ENCODE measurements at regions not wholly inside any gene's neighbourhood (a gene's known extent, or its start where the extent isn't known, plus 50 kb on each side); places are given as distances from the start of the nearest gene placed in this dataset.

DNA sequence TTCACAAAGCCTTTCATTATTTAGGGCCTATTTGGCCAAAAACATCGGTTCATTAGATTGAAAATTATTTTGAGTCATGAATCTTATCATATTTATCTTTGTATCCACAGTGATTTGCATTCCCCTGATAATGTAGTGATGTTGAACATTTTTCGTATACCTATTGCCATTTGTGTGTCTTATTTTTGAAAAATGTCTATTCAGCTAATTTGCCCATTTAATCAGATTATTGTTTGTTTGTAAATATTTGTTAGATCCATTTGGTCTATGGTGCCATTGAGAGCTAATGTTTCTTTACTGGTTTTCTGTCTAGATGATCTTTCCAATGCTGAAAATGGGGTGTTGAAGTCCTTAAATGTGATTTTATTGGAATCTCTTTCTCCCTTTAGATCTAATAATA, 439.2 kb upstream of the TYRP1 start:
- Mint-ChIP-seq H3K27ac (no peak overlapping the region), H3K4me1 (no peaks in the 10 kb centered on the region), H3K36me3 (ENCODE audit: low read depth) (no peaks in the 10 kb centered on the region), H3K27me3 (ENCODE audit: low read depth, poor library complexity) (no peaks in the 10 kb centered on the region), H3K4me3 (no peak overlapping the region), H3K9me3 (peaks cover 37% of the 10 kb centered on the region)
- no peak for DNase-seq
- no peak for TF ChIP-seq CTCF (IDR thresholded peaks at IDR 0.05)

DNA sequence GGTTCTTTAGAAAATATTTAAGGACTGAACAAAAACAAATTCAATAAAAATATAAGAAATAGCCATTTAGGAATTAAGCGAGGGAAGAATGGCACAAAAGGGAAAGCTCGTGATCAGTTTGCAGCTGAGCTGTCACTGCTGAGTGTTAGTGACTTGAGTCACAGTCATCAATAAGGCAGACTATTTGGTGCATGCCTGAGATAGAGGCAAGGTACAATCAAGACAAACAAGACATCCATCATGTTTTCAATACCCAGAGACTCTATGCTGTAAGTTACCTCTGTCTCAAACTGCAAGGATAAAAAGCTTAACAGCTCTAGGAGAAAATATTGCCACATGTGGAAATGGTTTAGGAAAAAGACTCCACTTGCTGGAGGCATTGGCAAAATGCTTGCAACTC, 426.4 kb upstream of the TYRP1 start:
- DNase-seq, result no peak
- Mint-ChIP-seq H3K9me3 (no peaks in the 10 kb centered on the region), H3K27me3 (ENCODE audit: low read depth, poor library complexity) (no peaks in the 10 kb centered on the region), H3K4me3 (no peak overlapping the region), H3K27ac (no peak overlapping the region), H3K4me1 (peaks cover 9% of the 10 kb centered on the region), H3K36me3 (ENCODE audit: low read depth) (no peaks in the 10 kb centered on the region)
- no peak for TF ChIP-seq CTCF (IDR thresholded peaks at IDR 0.05)

DNA sequence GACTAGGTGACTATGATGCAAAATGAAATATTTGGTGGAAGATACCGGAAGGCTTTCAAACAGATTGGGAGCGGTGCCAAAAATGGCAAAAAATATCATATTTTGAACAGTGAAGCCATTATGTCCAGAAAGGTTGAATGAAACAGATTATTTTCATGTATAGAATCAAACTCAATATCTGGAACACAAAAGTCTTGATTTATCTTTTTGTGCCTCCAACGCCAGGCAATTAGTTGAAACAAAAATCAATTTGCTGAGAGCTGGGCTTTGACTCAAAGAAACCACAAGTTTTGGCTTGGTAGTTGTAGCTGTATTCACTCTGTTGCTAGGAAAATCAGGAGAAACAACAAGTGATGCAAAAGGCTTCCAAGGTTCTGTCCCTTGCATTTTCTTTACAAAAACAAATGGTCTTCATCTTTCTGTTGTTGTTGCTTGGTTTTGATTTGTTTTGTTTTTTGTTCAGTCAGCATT, 421.7 kb upstream of the TYRP1 start:
- Mint-ChIP-seq H3K36me3 (ENCODE audit: low read depth) (no peaks in the 10 kb centered on the region), H3K4me1 (peaks cover 11% of the 10 kb centered on the region), H3K27me3 (ENCODE audit: low read depth, poor library complexity) (no peaks in the 10 kb centered on the region), H3K4me3 (no peak overlapping the region), H3K9me3 (no peaks in the 10 kb centered on the region), H3K27ac (no peak overlapping the region)
- no peak for TF ChIP-seq CTCF (IDR thresholded peaks at IDR 0.05)
- no peak for DNase-seq

GRCh38 chr9:12272471-12273120, 420.6 kb upstream of the TYRP1 start:
- Mint-ChIP-seq H3K27me3 (ENCODE audit: low read depth, poor library complexity) (no peaks in the 10 kb centered on the region), H3K36me3 (ENCODE audit: low read depth) (no peaks in the 10 kb centered on the region), H3K27ac (no peak overlapping the region), H3K4me1 (peaks cover 11% of the 10 kb centered on the region), H3K9me3 (no peaks in the 10 kb centered on the region), H3K4me3 (no peak overlapping the region)
- TF ChIP-seq CTCF (IDR thresholded peaks at IDR 0.05), result no peak
- DNase-seq, result no peak

- DNase-seq, result no peak
- no peak overlapping the region for H3K27ac Mint-ChIP-seq
- no peak for TF ChIP-seq CTCF (IDR thresholded peaks at IDR 0.05)
- H3K9me3 Mint-ChIP-seq, result no peaks in the 10 kb centered on the region
- no peaks in the 10 kb centered on the region for H3K27me3 Mint-ChIP-seq (ENCODE audit: low read depth, poor library complexity)
- peaks cover 11% of the 10 kb centered on the region for H3K4me1 Mint-ChIP-seq
- H3K36me3 Mint-ChIP-seq (ENCODE audit: low read depth), result no peaks in the 10 kb centered on the region
- H3K4me3 Mint-ChIP-seq, result no peak overlapping the region
These were observed 418.6 kb upstream of the TYRP1 start for GRCh38 chr9:12274577-12274976.

DNA sequence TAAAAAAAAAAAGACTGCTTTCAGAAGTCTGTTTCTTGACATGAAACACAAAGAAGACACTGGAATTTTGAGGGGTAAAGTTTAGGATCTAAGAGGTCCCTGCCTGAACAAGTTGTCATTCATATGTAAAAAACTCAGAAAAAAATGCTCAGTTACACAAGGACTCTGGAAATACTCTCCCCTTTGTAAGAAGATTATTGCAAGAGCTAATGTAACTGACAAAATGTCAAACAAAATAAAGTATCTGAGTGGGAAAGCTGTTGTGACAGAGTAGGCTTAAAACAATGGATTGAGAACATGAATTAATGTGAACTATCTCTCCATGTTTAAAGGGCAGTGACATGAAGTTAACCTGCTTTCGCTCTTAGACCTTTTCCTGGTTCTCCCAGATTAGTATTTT, 416.7 kb upstream of the TYRP1 start:
- no peak for TF ChIP-seq CTCF (IDR thresholded peaks at IDR 0.05)
- Mint-ChIP-seq H3K27ac (no peak overlapping the region), H3K36me3 (ENCODE audit: low read depth) (no peaks in the 10 kb centered on the region), H3K4me3 (no peak overlapping the region), H3K27me3 (ENCODE audit: low read depth, poor library complexity) (no peaks in the 10 kb centered on the region), H3K9me3 (no peaks in the 10 kb centered on the region), H3K4me1 (peaks cover 4% of the 10 kb centered on the region)
- DNase-seq, result no peak
